Cerebellar cortex (tissue), 1 donor: ENCODE measurements at regions not wholly inside any gene's neighbourhood (a gene's known extent, or its start where the extent isn't known, plus 50 kb on each side); places are given as distances from the start of the nearest gene placed in this dataset.

ENCODE experiments used
- DNase-seq: peaks from one replicate; pipeline ENCODE4 v3.0.0-alpha.2; 2015; ENCODE audit warnings: low spot score

- no peak for DNase-seq
Measured at GRCh38 chr7:24200407-24200966, 83.5 kb upstream of the NPY start.

GRCh38 chr7:24201226-24201625 lies 82.8 kb upstream of the NPY start:
- DNase-seq = no peak

- DNase-seq = no peak
Measured at GRCh38 chr7:24212073-24212472, 71.9 kb upstream of the NPY start.

- no peak for DNase-seq
Measured at GRCh38 chr7:24213311-24213710, 70.7 kb upstream of the NPY start.

- no peak for DNase-seq
Measured at GRCh38 chr7:24214670-24215069, 69.3 kb upstream of the NPY start.

GRCh38 chr7:24216576-24217125 lies 67.3 kb upstream of the NPY start:
- DNase-seq = no peak

- no peak for DNase-seq
Measured at GRCh38 chr7:24221500-24221899, 62.5 kb upstream of the NPY start.

- no peak for DNase-seq
Measured at GRCh38 chr7:24227068-24227467, 56.9 kb upstream of the NPY start.

- no peak for DNase-seq
Measured at GRCh38 chr7:24227603-24228359, 56.2 kb upstream of the NPY start.

- DNase-seq = no peak
Measured at GRCh38 chr7:24229481-24230226, 54.3 kb upstream of the NPY start.

GRCh38 chr7:24231493-24231892 lies 52.5 kb upstream of the NPY start:
- no peak for DNase-seq

- no peak for DNase-seq
Measured at GRCh38 chr7:24233386-24233785, 50.6 kb upstream of the NPY start.
